ENCODE measurements at regions not wholly inside any gene's neighbourhood (a gene's known extent, or its start where the extent isn't known, plus 50 kb on each side); places are given as distances from the start of the nearest gene placed in this dataset.
"Not testable (repeated sequence)": the region's sequence is repeated elsewhere in the genome, so short reads cannot be mapped to it uniquely, and the experiment has no call there.

GRCh38 chr2:95654897-95655296, 63.1 kb downstream of the TRIM43 start:
- H3K4me2 ChIP-seq (ENCODE audit: low read depth, low read length); H2AFZ ChIP-seq (replicated peaks; ENCODE audit: low read length, poor library complexity); H3K4ac ChIP-seq (ENCODE audit: low read depth, low read length); DNase-seq; H3K27me3 ChIP-seq (ENCODE audit: control insufficient read depth, insufficient read depth, low read length); H2BK15ac ChIP-seq (ENCODE audit: low read depth, low read length); H3K14ac ChIP-seq (replicated peaks; ENCODE audit: low read depth, low read length); H2AK5ac ChIP-seq (ENCODE audit: low read depth, low read length); H3K79me1 ChIP-seq (ENCODE audit: low read depth in 1 of 2, low read length in 2 of 2); dilution Hi-C loops (cut with HindIII; ENCODE audit: low sequenced_read_pairs, unreplicated experiment); H3K18ac ChIP-seq (ENCODE audit: low read depth, low read length); H4K5ac ChIP-seq (ENCODE audit: low read depth, low read length); H2BK5ac ChIP-seq (ENCODE audit: low read depth, low read length, poor library complexity, severe bottlenecking); H3K27ac ChIP-seq (ENCODE audit: insufficient read depth, low read length); BruUV-seq (replicated peaks); in situ Hi-C loops (cut with MboI; ENCODE audit: low sequenced_read_pairs); H3K4me3 ChIP-seq (ENCODE audit: insufficient read depth, low read depth, low read length); CTCF ChIA-PET; POLR2A ChIA-PET (ENCODE audit: unreplicated experiment); ATAC-seq (ENCODE audit: low read depth); H3K56ac ChIP-seq (ENCODE audit: extremely low read depth, insufficient read depth, low read length); H2BK120ac ChIP-seq (ENCODE audit: low read depth, low read length); H2AK9ac ChIP-seq (replicated peaks; ENCODE audit: low read depth, low read length, poor library complexity); H3K9me1 ChIP-seq (ENCODE audit: insufficient read depth, low read length); H4K20me1 ChIP-seq (ENCODE audit: insufficient read depth, low read length); intact Hi-C loops (cut with micrococcal nuclease); H4K8ac ChIP-seq (ENCODE audit: low read depth in 2 of 2, low read length in 2 of 2); H3K36me3 ChIP-seq (ENCODE audit: control insufficient read depth, insufficient read depth, low read length); H3K23ac ChIP-seq (ENCODE audit: low read depth, low read length); H3K9me3 ChIP-seq (ENCODE audit: control insufficient read depth, insufficient read depth, low read length); H4K91ac ChIP-seq (ENCODE audit: insufficient read depth, low read depth, low read length); H3K9ac ChIP-seq (ENCODE audit: low read depth, low read length); H2BK20ac ChIP-seq (ENCODE audit: low read depth, low read length); H3K4me1 ChIP-seq (ENCODE audit: control insufficient read depth, insufficient read depth, low read length): not testable (repeated sequence)
- no CpG with 5 or more reads among the region's 3 CpGs for WGBS, 2 experiments (ENCODE audit: extremely low coverage in 2 of 2, insufficient read length in 1 of 2)

- H3K4me3 ChIP-seq (ENCODE audit: insufficient read depth, low read depth, low read length); H3K23ac ChIP-seq (ENCODE audit: low read depth, low read length); H4K5ac ChIP-seq (ENCODE audit: low read depth, low read length); H3K4ac ChIP-seq (ENCODE audit: low read depth, low read length); H3K4me2 ChIP-seq (ENCODE audit: low read depth, low read length); H3K9ac ChIP-seq (ENCODE audit: low read depth, low read length); H3K18ac ChIP-seq (ENCODE audit: low read depth, low read length); H3K56ac ChIP-seq (ENCODE audit: extremely low read depth, insufficient read depth, low read length); H2AK5ac ChIP-seq (ENCODE audit: low read depth, low read length); POLR2A ChIA-PET (ENCODE audit: unreplicated experiment); H2AK9ac ChIP-seq (replicated peaks; ENCODE audit: low read depth, low read length, poor library complexity); H3K9me1 ChIP-seq (ENCODE audit: insufficient read depth, low read length); H2BK20ac ChIP-seq (ENCODE audit: low read depth, low read length); H2BK15ac ChIP-seq (ENCODE audit: low read depth, low read length); H3K27me3 ChIP-seq (ENCODE audit: control insufficient read depth, insufficient read depth, low read length); DNase-seq; H4K20me1 ChIP-seq (ENCODE audit: insufficient read depth, low read length); H3K9me3 ChIP-seq (ENCODE audit: control insufficient read depth, insufficient read depth, low read length); H2BK5ac ChIP-seq (ENCODE audit: low read depth, low read length, poor library complexity, severe bottlenecking); H3K79me1 ChIP-seq (ENCODE audit: low read depth in 1 of 2, low read length in 2 of 2); H3K27ac ChIP-seq (ENCODE audit: insufficient read depth, low read length); CTCF ChIA-PET; dilution Hi-C loops (cut with HindIII; ENCODE audit: low sequenced_read_pairs, unreplicated experiment); H3K36me3 ChIP-seq (ENCODE audit: control insufficient read depth, insufficient read depth, low read length); H4K8ac ChIP-seq (ENCODE audit: low read depth in 2 of 2, low read length in 2 of 2); H4K91ac ChIP-seq (ENCODE audit: insufficient read depth, low read depth, low read length); intact Hi-C loops (cut with micrococcal nuclease); H3K14ac ChIP-seq (replicated peaks; ENCODE audit: low read depth, low read length); BruUV-seq (replicated peaks); in situ Hi-C loops (cut with MboI; ENCODE audit: low sequenced_read_pairs); H2BK120ac ChIP-seq (ENCODE audit: low read depth, low read length); H2AFZ ChIP-seq (replicated peaks; ENCODE audit: low read length, poor library complexity); ATAC-seq (ENCODE audit: low read depth); H3K4me1 ChIP-seq (ENCODE audit: control insufficient read depth, insufficient read depth, low read length): not testable (repeated sequence)
- WGBS, 2 experiments (ENCODE audit: extremely low coverage in 2 of 2, insufficient read length in 1 of 2) = no CpG with 5 or more reads among the region's 1 CpG
These were observed 64.8 kb downstream of the TRIM43 start for GRCh38 chr2:95656553-95656952.
